Osteoblast (primary cell): ENCODE measurements at regions not wholly inside any gene's neighbourhood (a gene's known extent, or its start where the extent isn't known, plus 50 kb on each side); places are given as distances from the start of the nearest gene placed in this dataset.

Experiments
- DNase-seq: peaks from one replicate; pipeline ENCODE4 v3.0.0; 2011; ENCODE audit warnings: low spot score, mixed read lengths; ENCODE audit not compliant: insufficient read length; ENCODE audit errors: missing footprints
- H2AFZ ChIP-seq: 2 replicates; pipeline ENCODE4 v1.6.0; 2011; ENCODE audit warnings: mild to moderate bottlenecking, low read length
- H3K27ac ChIP-seq: 2 replicates; pipeline ENCODE4 v1.5.1; 2011; ENCODE audit warnings: mild to moderate bottlenecking, low read depth, low read length, moderate library complexity
- H3K27me3 ChIP-seq: 2 replicates; pipeline ENCODE4 v1.6.0; 2012; ENCODE audit warnings: mild to moderate bottlenecking, control low read depth, inconsistent platforms, low read length, moderate library complexity; ENCODE audit not compliant: insufficient read depth
- H3K36me3 ChIP-seq: 2 replicates; pipeline ENCODE4 v1.5.1; 2011; ENCODE audit warnings: mild to moderate bottlenecking, low read length, control low read depth, moderate library complexity; ENCODE audit not compliant: insufficient read depth
- H3K4me1 ChIP-seq: 2 replicates; pipeline ENCODE4 v1.5.1; 2011; ENCODE audit warnings: mild to moderate bottlenecking, low read length, control low read depth, moderate library complexity; ENCODE audit not compliant: insufficient read depth
- H3K4me2 ChIP-seq: 2 replicates; pipeline ENCODE4 v1.6.0; 2011; ENCODE audit warnings: mild to moderate bottlenecking, low read length; ENCODE audit not compliant: insufficient read depth
- H3K4me3 ChIP-seq: fragments of 200-600 bp; sonication (generic); 3 replicates; pipeline ENCODE4 v1.5.1; 2012; ENCODE audit warnings: mild to moderate bottlenecking, low read length, inconsistent platforms; ENCODE audit not compliant: insufficient read depth
- H3K79me2 ChIP-seq: 2 replicates; pipeline ENCODE4 v1.6.0; 2012; ENCODE audit warnings: mild to moderate bottlenecking, low read length, control low read depth, inconsistent platforms; ENCODE audit not compliant: insufficient read depth
- H3K9me3 ChIP-seq: 2 replicates; pipeline ENCODE4 v1.5.1; 2011; ENCODE audit warnings: low read depth, low read length, control low read depth
- H4K20me1 ChIP-seq: 2 replicates; pipeline ENCODE4 v1.6.0; 2012; ENCODE audit warnings: mild to moderate bottlenecking, low read length, control low read depth; ENCODE audit not compliant: insufficient read depth
- CTCF ChIP-seq: IDR thresholded peaks from 2 replicates; pipeline ENCODE4 v1.5.1; 2011; ENCODE audit warnings: mild to moderate bottlenecking, low read depth, low read length, moderate library complexity; ENCODE audit errors: extremely low read depth

- Histone ChIP-seq H3K9me3 (peaks cover 4% of the 10 kb centered on the region), H2AFZ (no peak overlapping the region), H3K27ac (peak overlapping the region; percentile 26), H3K4me2 (no peak overlapping the region), H3K79me2 (no peaks in the 10 kb centered on the region), H3K36me3 (no peaks in the 10 kb centered on the region), H4K20me1 (no peaks in the 10 kb centered on the region), H3K27me3 (no peaks in the 10 kb centered on the region), H3K4me3 (no peak overlapping the region), H3K4me1 (peaks cover 4% of the 10 kb centered on the region)
- TF ChIP-seq CTCF = no peak
- DNase-seq = peak; percentile 87
These were observed 108.3 kb downstream of the CHST1 start for GRCh38 chr11:45556851-45557707.

- no peak overlapping the region for H3K4me3 ChIP-seq
- H3K27ac ChIP-seq = no peak overlapping the region
- H3K79me2 ChIP-seq = no peaks in the 10 kb centered on the region
- H3K27me3 ChIP-seq = peaks cover 4% of the 10 kb centered on the region
- H4K20me1 ChIP-seq = no peaks in the 10 kb centered on the region
- peaks cover 4% of the 10 kb centered on the region for H3K4me1 ChIP-seq
- peaks cover 4% of the 10 kb centered on the region for H3K9me3 ChIP-seq
- H3K4me2 ChIP-seq = no peak overlapping the region
- DNase-seq = peak; percentile 13
- no peak for TF ChIP-seq CTCF
- H2AFZ ChIP-seq = no peak overlapping the region
- H3K36me3 ChIP-seq = no peaks in the 10 kb centered on the region
These were observed 111.0 kb downstream of the CHST1 start for GRCh38 chr11:45554230-45554967.

GRCh38 chr11:45553383-45553936 is 112.0 kb downstream of the CHST1 start:
- Histone ChIP-seq H2AFZ (no peak overlapping the region), H3K36me3 (no peaks in the 10 kb centered on the region), H3K4me2 (no peak overlapping the region), H3K27me3 (peaks cover 4% of the 10 kb centered on the region), H3K27ac (no peak overlapping the region), H4K20me1 (no peaks in the 10 kb centered on the region), H3K4me3 (no peak overlapping the region), H3K79me2 (no peaks in the 10 kb centered on the region), H3K9me3 (peaks cover 4% of the 10 kb centered on the region), H3K4me1 (peaks cover 4% of the 10 kb centered on the region)
- DNase-seq = no peak
- TF ChIP-seq CTCF = no peak
